ENCODE measurements at regions not wholly inside any gene's neighbourhood (a gene's known extent, or its start where the extent isn't known, plus 50 kb on each side); places are given as distances from the start of the nearest gene placed in this dataset.

GRCh38 chr12:69064734-69065443 lies 131.9 kb upstream of the CPM start:
- no peak for DNase-seq (ENCODE audit: low spot score in 2 of 2, unreplicated experiment in 2 of 2)
- Mint-ChIP-seq H3K4me1 (no peaks in the 10 kb centered on the region), H3K4me3 (no peak overlapping the region), H3K27me3 (ENCODE audit: low read depth) (no peaks in the 10 kb centered on the region), H3K9me3 (no peaks in the 10 kb centered on the region), H3K36me3 (no peaks in the 10 kb centered on the region), H3K27ac (no peak overlapping the region)
- no peak for TF ChIP-seq CTCF (IDR thresholded peaks at IDR 0.05; ENCODE audit: unreplicated experiment)

- no peaks in the 10 kb centered on the region for H3K9me3 Mint-ChIP-seq
- H3K4me3 Mint-ChIP-seq: no peak overlapping the region
- no peak for DNase-seq (ENCODE audit: low spot score in 2 of 2, unreplicated experiment in 2 of 2)
- TF ChIP-seq CTCF (IDR thresholded peaks at IDR 0.05; ENCODE audit: unreplicated experiment): no peak
- H3K27ac Mint-ChIP-seq: no peak overlapping the region
- H3K36me3 Mint-ChIP-seq: no peaks in the 10 kb centered on the region
- no peaks in the 10 kb centered on the region for H3K4me1 Mint-ChIP-seq
- H3K27me3 Mint-ChIP-seq (ENCODE audit: low read depth): no peaks in the 10 kb centered on the region
These were observed 132.8 kb upstream of the CPM start for GRCh38 chr12:69065775-69066174.

- no peak for DNase-seq (ENCODE audit: low spot score in 2 of 2, unreplicated experiment in 2 of 2)
- TF ChIP-seq CTCF (IDR thresholded peaks at IDR 0.05; ENCODE audit: unreplicated experiment): no peak
- H3K27me3 Mint-ChIP-seq (ENCODE audit: low read depth): no peaks in the 10 kb centered on the region
- H3K27ac Mint-ChIP-seq: no peak overlapping the region
- H3K4me1 Mint-ChIP-seq: no peaks in the 10 kb centered on the region
- no peak overlapping the region for H3K4me3 Mint-ChIP-seq
- no peaks in the 10 kb centered on the region for H3K9me3 Mint-ChIP-seq
- H3K36me3 Mint-ChIP-seq: no peaks in the 10 kb centered on the region
These were observed 133.8 kb upstream of the CPM start for GRCh38 chr12:69066492-69067373.

DNA sequence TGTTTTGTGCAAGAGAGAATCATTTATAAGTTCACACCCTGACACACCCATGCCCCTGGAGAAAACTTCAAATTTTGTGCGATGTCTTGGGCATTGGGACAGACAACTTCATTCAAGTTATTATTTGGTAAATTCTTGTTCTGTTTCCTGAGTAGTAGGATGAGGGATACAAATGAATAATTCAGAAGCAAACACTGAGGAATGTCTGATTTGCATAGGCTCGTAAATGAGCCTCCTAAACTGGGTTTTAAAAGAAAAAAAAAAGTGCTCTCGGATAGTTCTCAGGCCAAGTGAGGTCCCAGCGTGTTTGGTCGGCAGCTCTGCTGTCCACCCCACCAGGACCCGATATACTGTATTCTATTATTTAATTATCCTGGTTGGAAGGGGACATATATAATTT lies 134.7 kb upstream of the CPM start:
- DNase-seq (ENCODE audit: low spot score in 2 of 2, unreplicated experiment in 2 of 2): no peak
- H3K4me3 Mint-ChIP-seq: no peak overlapping the region
- H3K4me1 Mint-ChIP-seq: no peaks in the 10 kb centered on the region
- H3K27me3 Mint-ChIP-seq (ENCODE audit: low read depth): no peaks in the 10 kb centered on the region
- no peak overlapping the region for H3K27ac Mint-ChIP-seq
- no peaks in the 10 kb centered on the region for H3K36me3 Mint-ChIP-seq
- no peak for TF ChIP-seq CTCF (IDR thresholded peaks at IDR 0.05; ENCODE audit: unreplicated experiment)
- H3K9me3 Mint-ChIP-seq: no peaks in the 10 kb centered on the region

DNA sequence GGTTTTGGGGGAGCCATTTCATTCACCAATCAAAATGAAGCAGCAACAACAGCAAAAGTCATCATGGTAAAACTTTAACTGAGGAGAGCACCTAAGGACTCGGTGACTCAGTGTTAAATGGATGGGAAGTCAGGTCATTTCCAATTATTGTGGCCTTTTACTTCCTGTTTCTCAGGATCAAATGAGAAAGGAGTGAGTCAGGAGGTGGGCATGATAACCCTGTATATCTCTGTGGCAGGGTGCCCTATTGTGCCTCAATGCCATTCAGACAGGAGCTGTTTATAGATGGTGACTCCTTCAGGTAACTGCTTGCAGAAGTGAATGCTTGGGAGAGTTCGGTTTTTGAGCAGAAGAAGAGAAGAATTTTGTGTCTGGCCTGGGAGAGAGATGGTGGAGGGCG lies 135.5 kb upstream of the CPM start:
- TF ChIP-seq CTCF (IDR thresholded peaks at IDR 0.05; ENCODE audit: unreplicated experiment): no peak
- Mint-ChIP-seq H3K4me1 (no peaks in the 10 kb centered on the region), H3K9me3 (no peaks in the 10 kb centered on the region), H3K27ac (no peak overlapping the region), H3K27me3 (ENCODE audit: low read depth) (no peaks in the 10 kb centered on the region), H3K36me3 (no peaks in the 10 kb centered on the region), H3K4me3 (no peak overlapping the region)
- no peak for DNase-seq (ENCODE audit: low spot score in 2 of 2, unreplicated experiment in 2 of 2)

Data from mesothelial cell of epicardium (in vitro differentiated cells).